ENCODE measurements at regions not wholly inside any gene's neighbourhood (a gene's known extent, or its start where the extent isn't known, plus 50 kb on each side); places are given as distances from the start of the nearest gene placed in this dataset.

DNA sequence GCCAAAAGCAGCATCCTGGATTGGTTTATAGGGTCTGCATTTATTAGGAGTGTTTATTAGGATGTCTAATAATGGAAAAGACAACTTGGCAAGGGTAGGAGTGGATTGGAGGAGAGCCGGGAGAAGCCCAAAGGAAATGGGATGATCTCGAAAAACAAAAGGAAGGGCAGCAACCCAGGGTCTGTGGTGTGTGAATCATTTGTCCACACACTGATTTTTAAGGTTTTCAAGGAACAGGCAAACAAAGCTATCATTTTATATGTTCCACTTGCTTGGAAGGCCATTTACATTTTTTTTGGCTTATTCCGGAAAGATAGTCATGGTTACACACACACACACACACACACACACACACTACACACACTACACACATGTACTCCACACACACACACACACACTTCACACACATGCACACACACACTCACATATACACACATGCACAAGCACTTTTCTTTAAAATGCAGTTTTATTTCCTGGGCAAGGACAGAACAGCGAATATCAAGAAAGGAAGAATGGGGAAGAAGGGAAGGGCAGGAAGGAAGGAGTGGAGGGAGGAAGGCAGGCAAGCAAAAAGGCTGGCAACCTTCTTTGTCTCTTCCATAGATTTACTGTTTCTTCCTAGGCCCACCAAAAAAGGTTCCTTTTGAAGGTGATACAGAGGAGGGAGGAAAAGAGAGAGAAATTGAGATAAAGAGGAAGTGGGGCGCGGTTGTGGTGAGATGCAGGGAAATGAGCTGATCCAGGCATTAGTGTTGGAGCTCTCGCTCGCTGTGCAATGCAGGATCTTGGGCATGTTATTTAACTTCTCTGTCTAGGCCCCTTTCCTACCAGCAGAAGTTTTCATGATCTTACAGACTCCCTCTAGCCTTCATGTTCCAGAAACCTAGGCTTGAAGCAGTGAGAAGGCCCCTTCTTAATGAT lies 88.6 kb upstream of the MAML3 start:
- no peak for DNase-seq (ENCODE audit: low read depth)
- TF ChIP-seq, protein P1, sequence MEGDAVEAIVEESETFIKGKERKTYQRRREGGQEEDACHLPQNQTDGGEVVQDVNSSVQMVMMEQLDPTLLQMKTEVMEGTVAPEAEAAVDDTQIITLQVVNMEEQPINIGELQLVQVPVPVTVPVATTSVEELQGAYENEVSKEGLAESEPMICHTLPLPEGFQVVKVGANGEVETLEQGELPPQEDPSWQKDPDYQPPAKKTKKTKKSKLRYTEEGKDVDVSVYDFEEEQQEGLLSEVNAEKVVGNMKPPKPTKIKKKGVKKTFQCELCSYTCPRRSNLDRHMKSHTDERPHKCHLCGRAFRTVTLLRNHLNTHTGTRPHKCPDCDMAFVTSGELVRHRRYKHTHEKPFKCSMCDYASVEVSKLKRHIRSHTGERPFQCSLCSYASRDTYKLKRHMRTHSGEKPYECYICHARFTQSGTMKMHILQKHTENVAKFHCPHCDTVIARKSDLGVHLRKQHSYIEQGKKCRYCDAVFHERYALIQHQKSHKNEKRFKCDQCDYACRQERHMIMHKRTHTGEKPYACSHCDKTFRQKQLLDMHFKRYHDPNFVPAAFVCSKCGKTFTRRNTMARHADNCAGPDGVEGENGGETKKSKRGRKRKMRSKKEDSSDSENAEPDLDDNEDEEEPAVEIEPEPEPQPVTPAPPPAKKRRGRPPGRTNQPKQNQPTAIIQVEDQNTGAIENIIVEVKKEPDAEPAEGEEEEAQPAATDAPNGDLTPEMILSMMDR (conservative IDR thresholded peaks at IDR 0.05; ENCODE audit: low read depth, low read length): no peak
- no peak overlapping the region for H3K4me3 ChIP-seq (ENCODE audit: low read length)

DNA sequence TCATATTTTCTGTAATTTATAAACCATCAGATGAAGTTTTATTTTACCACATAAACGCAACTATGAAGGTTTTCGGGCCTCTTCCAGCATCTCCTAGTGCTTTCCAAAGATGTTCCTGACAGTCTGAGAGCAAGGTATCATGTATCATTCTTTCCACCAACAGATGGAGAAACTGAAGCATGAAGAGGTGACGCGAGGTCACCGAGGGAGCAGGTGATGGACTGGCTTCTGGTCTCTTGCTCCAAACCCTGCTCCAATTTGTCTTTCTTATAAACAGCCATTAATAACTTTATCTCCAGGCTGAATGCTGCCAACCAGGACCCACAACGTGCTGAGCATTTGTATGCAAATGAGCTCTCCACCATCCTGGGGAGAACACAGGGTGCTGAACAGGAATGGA lies 86.3 kb upstream of the MAML3 start:
- no peak overlapping the region for H3K4me3 ChIP-seq (ENCODE audit: low read length)
- DNase-seq (ENCODE audit: low read depth): no peak
- TF ChIP-seq, protein P1 (conservative IDR thresholded peaks at IDR 0.05; ENCODE audit: low read depth, low read length): no peak

DNA sequence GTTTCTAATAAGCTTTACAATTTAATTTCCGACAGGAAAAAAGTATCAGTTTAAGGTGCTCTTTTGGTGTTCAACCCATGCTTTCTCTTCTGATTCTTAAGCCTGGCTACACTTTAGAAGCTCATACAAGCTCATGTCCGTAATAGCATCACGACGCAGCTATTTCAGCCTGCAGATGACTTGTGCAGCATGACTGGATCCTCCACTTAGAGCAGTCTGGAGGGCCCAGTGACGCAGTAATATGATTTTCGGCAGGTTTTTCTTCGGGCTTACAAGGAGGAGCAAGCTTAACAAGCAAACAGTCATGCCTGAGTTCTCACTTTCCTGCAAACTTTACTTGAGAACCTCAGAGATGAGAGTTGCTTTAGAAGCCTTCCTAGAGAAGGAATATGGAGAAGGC lies 85.3 kb upstream of the MAML3 start:
- no peak overlapping the region for H3K4me3 ChIP-seq (ENCODE audit: low read length)
- DNase-seq (ENCODE audit: low read depth): no peak
- TF ChIP-seq, protein P1 (conservative IDR thresholded peaks at IDR 0.05; ENCODE audit: low read depth, low read length): no peak

DNA sequence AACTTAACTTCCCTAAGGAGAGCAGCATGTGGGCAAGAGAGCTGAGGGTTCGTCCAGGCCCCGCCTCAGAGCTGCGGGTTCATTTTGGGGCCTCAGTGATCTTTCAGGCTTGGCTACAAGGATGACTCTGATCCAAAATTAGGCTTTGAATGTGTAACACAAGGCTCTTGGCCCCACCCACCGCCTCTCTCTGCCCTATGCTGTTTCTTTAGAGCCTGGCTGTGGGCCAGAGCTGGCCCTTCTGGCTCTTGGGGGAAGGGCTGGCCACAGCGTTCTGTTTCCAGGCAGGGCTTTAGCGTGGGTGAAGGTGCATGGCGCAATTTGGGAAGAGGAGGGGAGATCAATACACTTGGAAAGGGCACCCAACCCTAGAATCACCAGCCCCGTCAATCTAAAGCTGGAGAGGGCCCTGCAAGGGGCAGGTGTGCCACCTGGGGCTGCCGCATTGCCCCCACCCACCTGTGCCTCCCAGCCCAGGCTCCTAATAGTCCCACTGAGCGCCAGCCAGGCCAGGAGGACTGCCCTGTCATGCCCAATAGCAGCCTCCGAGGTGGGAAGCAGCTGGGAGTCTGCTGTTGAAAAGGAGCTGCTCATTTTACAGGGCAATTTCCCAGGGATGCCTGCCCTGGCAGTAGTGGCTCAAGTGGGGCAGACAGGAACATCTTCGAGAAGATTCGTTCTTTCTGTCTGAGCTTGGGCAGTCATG lies 84.5 kb upstream of the MAML3 start:
- no peak overlapping the region for H3K4me3 ChIP-seq (ENCODE audit: low read length)
- no peak for DNase-seq (ENCODE audit: low read depth)
- TF ChIP-seq, protein P1 (conservative IDR thresholded peaks at IDR 0.05; ENCODE audit: low read depth, low read length): no peak

DNA sequence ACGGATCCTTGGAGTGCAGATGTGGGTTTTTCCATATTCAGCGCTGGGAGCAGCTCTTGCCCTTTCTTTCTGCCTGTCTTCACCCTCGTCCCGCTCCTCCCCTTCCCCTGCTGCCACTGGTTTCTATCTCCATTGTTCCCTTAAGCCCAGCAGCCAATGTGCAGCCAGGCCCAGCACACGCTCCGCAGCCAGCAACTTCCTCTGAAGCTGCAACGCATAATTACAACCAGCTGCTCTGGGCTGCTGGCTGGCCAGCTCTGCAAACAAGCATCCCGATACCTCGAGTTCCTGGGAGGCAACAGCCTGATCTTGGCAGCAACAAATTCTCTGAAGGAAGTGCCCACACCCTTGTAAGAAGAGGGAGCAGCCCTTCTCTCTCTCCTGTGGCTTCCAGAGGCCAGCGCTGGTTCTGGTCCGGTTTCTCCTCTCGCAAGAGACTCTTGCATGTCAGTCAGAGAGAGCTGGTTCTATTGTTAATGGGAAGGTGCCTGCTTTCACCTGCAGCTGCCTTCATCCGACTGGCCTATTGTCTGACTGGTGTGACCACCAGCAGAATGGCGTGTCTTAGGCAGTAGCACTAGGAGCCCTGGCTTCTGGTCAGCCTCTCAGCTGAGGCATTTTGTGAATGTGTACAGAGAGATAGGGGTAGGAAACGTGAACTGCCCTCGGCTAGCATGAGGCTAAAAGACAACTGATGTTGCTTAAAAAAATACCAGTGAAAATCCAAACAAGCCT lies 83.8 kb upstream of the MAML3 start:
- DNase-seq (ENCODE audit: low read depth): no peak
- H3K4me3 ChIP-seq (ENCODE audit: low read length): no peak overlapping the region
- TF ChIP-seq, protein P1 (conservative IDR thresholded peaks at IDR 0.05; ENCODE audit: low read depth, low read length): no peak

DNA sequence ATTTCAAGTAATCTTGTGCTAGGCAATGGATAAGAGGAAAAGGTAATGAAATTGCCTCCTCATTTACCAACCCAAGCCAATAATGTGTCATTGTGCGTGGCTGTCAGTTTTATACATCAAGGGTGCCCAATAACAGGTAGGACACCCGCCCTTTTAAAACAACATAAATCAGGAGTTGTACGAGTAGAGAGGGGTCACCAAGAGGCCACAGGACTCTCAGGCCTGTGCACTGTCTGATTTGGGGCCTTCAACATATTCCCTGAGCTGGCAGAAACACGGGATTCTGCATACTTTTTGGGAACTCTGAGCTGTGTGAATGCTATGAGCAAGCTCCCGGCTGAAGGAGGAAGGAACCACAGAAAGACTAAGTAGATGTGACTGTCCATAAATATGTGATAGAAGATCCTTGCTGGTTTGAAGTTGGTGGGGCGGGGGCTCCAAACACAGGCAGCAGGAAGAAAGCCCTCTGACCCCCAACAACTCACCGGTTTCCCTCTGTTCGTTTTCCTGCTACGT lies 82.7 kb upstream of the MAML3 start:
- TF ChIP-seq, protein P1 (conservative IDR thresholded peaks at IDR 0.05; ENCODE audit: low read depth, low read length): no peak
- DNase-seq (ENCODE audit: low read depth): no peak

More for the DNA sequence above, 82.7 kb upstream of the MAML3 start:
- no peak overlapping the region for H3K4me3 ChIP-seq (ENCODE audit: low read length)
